GM12878 (cell line): ENCODE measurements at regions not wholly inside any gene's neighbourhood (a gene's known extent, or its start where the extent isn't known, plus 50 kb on each side); places are given as distances from the start of the nearest gene placed in this dataset.

ENCODE experiments used
- ATAC-seq: fragments of 200-7000 bp; cut with Tn5 transposase; 3 replicates; pipeline ENCODE4 v1.9.1; 2020; ENCODE audit warnings: mild to moderate bottlenecking, moderate library complexity
- BruUV-seq: library from RNA; stranded (reverse); fragments of 400-500 nt; replicated peaks from 2 replicates; lab custom pipeline; 2021; lab: Mats Ljungman, UMichigan
- CTCF ChIA-PET: fragments of 300-600 bp; sonication (Branson Sonifier 250); formaldehyde crosslinking; extraction: SDS; loops from one replicate; lab custom pipeline; 2021; ENCODE audit warnings: inconsistent platforms; lab: Yijun Ruan, JAX
- POLR2A ChIA-PET: fragments of 350-600 bp; formaldehyde crosslinking; extraction: SDS; loops from one replicate; lab custom pipeline; 2021; ENCODE audit warnings: inconsistent platforms; lab: Charles Lee
- RAD21 ChIA-PET: fragments of 300-600 bp; sonication (Branson Sonifier 250); formaldehyde crosslinking; loops from one replicate; lab custom pipeline; 2023; ENCODE audit warnings: antibody characterized with exemption; ENCODE audit not compliant: unreplicated experiment; lab: Charles Lee
- SMC1A ChIA-PET: fragments of 300-600 bp; sonication (Branson Sonifier 250); formaldehyde crosslinking; loops from one replicate; lab custom pipeline; 2023; ENCODE audit not compliant: unreplicated experiment, uncharacterized antibody; lab: Charles Lee
- DNase-seq: peaks from one replicate; pipeline ENCODE4 v3.0.0-alpha.2; 2011; ENCODE audit warnings: low read depth, low spot score
- FAIRE-seq: peaks from 3 replicates; lab custom pipeline; 2011; peaks lifted over from hg19 to GRCh38; lab: Jason Lieb, UNC
- H2AFZ ChIP-seq: 2 replicates; pipeline ENCODE4 v1.6.0; 2011; ENCODE audit warnings: low read depth, low read length, control low read depth; ENCODE audit not compliant: control insufficient read depth
- H3K27ac ChIP-seq: 2 replicates; pipeline ENCODE4 v1.5.1; 2011; ENCODE audit warnings: control low read depth; ENCODE audit not compliant: control insufficient read depth, insufficient read depth
- H3K27me3 ChIP-seq, 2 experiments: replicated peaks in 1 of 2; 2 replicates each; pipeline versions ENCODE4 v1.6.0 to v1.6.1; 2011; ENCODE audit warnings: low read length in 1 of 2; ENCODE audit not compliant: control insufficient read depth in 2 of 2, insufficient read depth in 2 of 2
- H3K36me3 ChIP-seq, 2 experiments: 2 replicates each; pipeline ENCODE4 v1.5.1; 2011; ENCODE audit warnings: low read length in 1 of 2; ENCODE audit not compliant: control insufficient read depth in 2 of 2, insufficient read depth in 2 of 2
- H3K4me1 ChIP-seq: 2 replicates; pipeline ENCODE4 v1.6.1; 2011; ENCODE audit warnings: mild to moderate bottlenecking, low read length, moderate library complexity, mixed read lengths; ENCODE audit not compliant: control insufficient read depth, insufficient read depth
- H3K4me2 ChIP-seq: 2 replicates; pipeline ENCODE4 v1.6.0; 2011; ENCODE audit warnings: control low read depth; ENCODE audit not compliant: control insufficient read depth, insufficient read depth
- H3K4me3 ChIP-seq: fragments of 200-600 bp; sonication (generic); 2 replicates; pipeline ENCODE4 v1.5.1; 2016
- H3K79me2 ChIP-seq: 2 replicates; pipeline ENCODE4 v1.6.0; 2011; ENCODE audit warnings: low read length; ENCODE audit not compliant: control insufficient read depth, insufficient read depth
- H3K9ac ChIP-seq: 2 replicates; pipeline ENCODE4 v1.8.0; 2011; ENCODE audit warnings: low read length, control low read depth, mixed read lengths; ENCODE audit not compliant: control insufficient read depth, insufficient read depth
- H3K9me3 ChIP-seq: replicated peaks from 3 replicates; pipeline ENCODE4 v1.5.1; 2011; ENCODE audit warnings: mild to moderate bottlenecking, low read length; ENCODE audit not compliant: control insufficient read depth, insufficient read depth
- H4K20me1 ChIP-seq: 2 replicates; pipeline ENCODE4 v1.6.0; 2011; ENCODE audit not compliant: control insufficient read depth, insufficient read depth
- CEBPB ChIP-seq, 2 experiments: fragments of 150-350 bp in 1 of 2; IDR thresholded peaks; 2 replicates each; pipeline ENCODE4 v1.6.1; 2012 to 2014; ENCODE audit warnings: low read depth in 2 of 2, low read length in 2 of 2, borderline replicate concordance in 1 of 2, inconsistent platforms in 1 of 2
- EGR1 ChIP-seq, 2 experiments: IDR thresholded peaks; 1 replicate in 1 of 2; 2 replicates in 1 of 2; pipeline ENCODE4 v1.6.1; 2011 to 2012; ENCODE audit warnings: low read depth in 2 of 2, low read length in 2 of 2, borderline replicate concordance in 1 of 2, mild to moderate bottlenecking in 1 of 2, moderate library complexity in 1 of 2
- EZH2 ChIP-seq: IDR thresholded peaks from 2 replicates; pipeline ENCODE4 v1.6.1; 2012; ENCODE audit warnings: low read depth, mild to moderate bottlenecking, control low read depth, inconsistent platforms, low read length, borderline replicate concordance; ENCODE audit not compliant: control insufficient read depth
- HCFC1 ChIP-seq: fragments of 150-350 bp; IDR thresholded peaks from 2 replicates; pipeline ENCODE4 v1.6.1; 2014; ENCODE audit warnings: low read length
- RAD21 ChIP-seq: IDR thresholded peaks from 2 replicates; pipeline ENCODE4 v1.6.1; 2011; ENCODE audit warnings: mild to moderate bottlenecking, low read depth, low read length, moderate library complexity; ENCODE audit not compliant: insufficient read depth
- SPI1 ChIP-seq: IDR thresholded peaks from 2 replicates; pipeline ENCODE4 v1.6.1; 2011; ENCODE audit warnings: low read depth, mild to moderate bottlenecking, low read length, moderate library complexity, borderline replicate concordance; ENCODE audit not compliant: insufficient read depth
- WGBS: methylation state at CpG from one replicate; pipeline ENCODE4 v1.1.6; 2016; ENCODE audit warnings: low lambda C conversion rate; ENCODE audit not compliant: insufficient replicate concordance, insufficient coverage; ENCODE audit errors: missing lambda C conversion rate; 5-methylcytosine and 5-hydroxymethylcytosine counted together
- in situ Hi-C: fragments of 300-500 bp; cut with MboI; formaldehyde crosslinking; loops from 9 replicates; pipeline ENCODE4 v1.14.3; 2018; ENCODE audit warnings: mixed read lengths
- intact Hi-C: fragments of 100-400 bp; cut with micrococcal nuclease; formaldehyde crosslinking; loops from one replicate; pipeline ENCODE4 v1.14.2; 2022; ENCODE audit not compliant: unreplicated experiment
- TF ChIP-seq, protein P1 (sequence below): fragments of 450-650 bp; IDR thresholded peaks from 2 replicates; pipeline ENCODE4 v1.6.1; 2017; ENCODE audit warnings: mild to moderate bottlenecking

- Histone ChIP-seq H3K4me1 (no peaks in the 10 kb centered on the region), H3K36me3 (no peaks in the 10 kb centered on the region), H4K20me1 (no peaks in the 10 kb centered on the region), H3K4me2 (no peak overlapping the region), H3K79me2 (no peaks in the 10 kb centered on the region), H3K4me3 (no peak overlapping the region), H3K9ac (no peak overlapping the region), H3K27ac (no peak overlapping the region), H2AFZ (no peak overlapping the region), H3K27me3 (no peaks in the 10 kb centered on the region), H3K9me3 (no peaks in the 10 kb centered on the region)
- no peak for DNase-seq
- FAIRE-seq = no peak
- intact Hi-C loops (no loop called here), in situ Hi-C loops (no loop called here)
- 63% methylated on average over 7 of the region's 10 CpGs for WGBS
- TF ChIP-seq EZH2 (no peak), CEBPB (IDR thresholded peaks at IDR 0.05; ENCODE audit: borderline replicate concordance in 1 of 2, low read depth in 2 of 2, low read length in 2 of 2) (no peak), RAD21 (no peak), SPI1 (no peak), EGR1 (IDR thresholded peaks at IDR 0.05; ENCODE audit: borderline replicate concordance in 1 of 2, low read depth in 2 of 2, low read length in 2 of 2) (no peak), HCFC1 (no peak)
- TF ChIP-seq, protein P1, sequence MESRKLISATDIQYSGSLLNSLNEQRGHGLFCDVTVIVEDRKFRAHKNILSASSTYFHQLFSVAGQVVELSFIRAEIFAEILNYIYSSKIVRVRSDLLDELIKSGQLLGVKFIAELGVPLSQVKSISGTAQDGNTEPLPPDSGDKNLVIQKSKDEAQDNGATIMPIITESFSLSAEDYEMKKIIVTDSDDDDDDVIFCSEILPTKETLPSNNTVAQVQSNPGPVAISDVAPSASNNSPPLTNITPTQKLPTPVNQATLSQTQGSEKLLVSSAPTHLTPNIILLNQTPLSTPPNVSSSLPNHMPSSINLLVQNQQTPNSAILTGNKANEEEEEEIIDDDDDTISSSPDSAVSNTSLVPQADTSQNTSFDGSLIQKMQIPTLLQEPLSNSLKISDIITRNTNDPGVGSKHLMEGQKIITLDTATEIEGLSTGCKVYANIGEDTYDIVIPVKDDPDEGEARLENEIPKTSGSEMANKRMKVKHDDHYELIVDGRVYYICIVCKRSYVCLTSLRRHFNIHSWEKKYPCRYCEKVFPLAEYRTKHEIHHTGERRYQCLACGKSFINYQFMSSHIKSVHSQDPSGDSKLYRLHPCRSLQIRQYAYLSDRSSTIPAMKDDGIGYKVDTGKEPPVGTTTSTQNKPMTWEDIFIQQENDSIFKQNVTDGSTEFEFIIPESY = no peak
- ATAC-seq = no peak
- ChIA-PET CTCF (interaction anchor here (0.8 to 1.0 kb wide), 2 partner anchors 105 to 206 kb away, joined by 3 read pairs; no protein-coding TSS in a partner anchor), RAD21 (no interaction called here), SMC1A (interaction anchor here (0.6 to 1.4 kb wide), 3 partner anchors 11 to 102 kb away, joined by 3 to 4 read pairs (median 3); no protein-coding TSS in a partner anchor), POLR2A (interaction anchor here (0.6 to 0.7 kb wide), 2 partner anchors 12 to 47 kb away, joined by 3 to 4 read pairs; no protein-coding TSS in a partner anchor)
- no TSS peak for BruUV-seq
Measured at GRCh38 chr2:20120569-20121416, 69.4 kb upstream of the LAPTM4A start.
